HEK293 (cell line): ENCODE measurements at regions not wholly inside any gene's neighbourhood (a gene's known extent, or its start where the extent isn't known, plus 50 kb on each side); places are given as distances from the start of the nearest gene placed in this dataset.

Experiments used
- CTCF ChIA-PET: fragments of 350-600 bp; formaldehyde crosslinking; extraction: SDS; loops from one replicate; lab custom pipeline; 2021; ENCODE audit warnings: antibody characterized with exemption; lab: Yijun Ruan, JAX
- POLR2A ChIA-PET: fragments of 300-600 bp; formaldehyde crosslinking; extraction: SDS; loops from one replicate; lab custom pipeline; 2020; ENCODE audit warnings: antibody characterized with exemption, inconsistent platforms; lab: Yijun Ruan, JAX
- H3K27ac ChIP-seq: fragments of 200-500 bp; sonication (Bioruptor generic); 2 replicates; pipeline ENCODE4 v1.5.1; 2014; ENCODE audit warnings: low read depth, low read length, control low read depth, inconsistent platforms; ENCODE audit errors: extremely low read depth
- H3K36me3 ChIP-seq, 2 experiments: fragments of 200-500 bp in 1 of 2; sonication (Bioruptor generic) in 1 of 2; 1 replicate in 1 of 2; 2 replicates in 1 of 2; pipeline ENCODE4 v1.5.1; 2014 to 2017; ENCODE audit warnings: inconsistent platforms in 2 of 2, low read length in 2 of 2; ENCODE audit not compliant: control insufficient read depth in 2 of 2, insufficient read depth in 1 of 2
- H3K4me1 ChIP-seq: fragments of 200-500 bp; sonication (Bioruptor generic); 2 replicates; pipeline ENCODE4 v1.5.1; 2014; ENCODE audit warnings: mild to moderate bottlenecking, low read length, inconsistent platforms; ENCODE audit not compliant: control insufficient read depth, insufficient read depth
- H3K4me3 ChIP-seq: 2 replicates; pipeline ENCODE4 v1.5.1; 2011; ENCODE audit warnings: low read depth, mild to moderate bottlenecking, control low read depth, low read length, moderate library complexity
- H3K9me3 ChIP-seq: fragments of 200-500 bp; sonication (Bioruptor generic); 2 replicates; pipeline ENCODE4 v1.5.1; 2014; ENCODE audit warnings: low read depth, low read length, inconsistent platforms; ENCODE audit not compliant: control insufficient read depth, insufficient read depth
- OVOL3 ChIP-seq: fragments of 450-650 bp; formaldehyde crosslinking; IDR thresholded peaks from 2 replicates; pipeline ENCODE4 v1.5.1; 2016; ENCODE audit warnings: missing biosample characterization, missing genetic modification characterization
- PRDM4 ChIP-seq: fragments of 450-650 bp; formaldehyde crosslinking; IDR thresholded peaks from 2 replicates; pipeline ENCODE4 v1.5.1; 2017; ENCODE audit warnings: missing biosample characterization, missing genetic modification characterization
- SALL2 ChIP-seq: fragments of 450-650 bp; formaldehyde crosslinking; IDR thresholded peaks from 2 replicates; pipeline ENCODE4 v1.5.0; 2017; ENCODE audit warnings: missing biosample characterization, mild to moderate bottlenecking, missing genetic modification characterization, borderline replicate concordance
- SCRT2 ChIP-seq: fragments of 450-650 bp; formaldehyde crosslinking; IDR thresholded peaks from 2 replicates; pipeline ENCODE4 v1.5.1; 2016; ENCODE audit warnings: missing biosample characterization, missing genetic modification characterization
- SP7 ChIP-seq: fragments of 450-650 bp; formaldehyde crosslinking; IDR thresholded peaks from 2 replicates; pipeline ENCODE4 v1.5.1; 2016; ENCODE audit warnings: missing biosample characterization, missing genetic modification characterization
- ZFHX2 ChIP-seq: fragments of 450-650 bp; formaldehyde crosslinking; conservative IDR thresholded peaks from 2 replicates; pipeline ENCODE4 v1.5.1; 2016; ENCODE audit warnings: missing biosample characterization, missing genetic modification characterization
- ZNF114 ChIP-seq: fragments of 450-650 bp; formaldehyde crosslinking; IDR thresholded peaks from 2 replicates; pipeline ENCODE4 v1.5.0; 2017; ENCODE audit warnings: missing biosample characterization, missing genetic modification characterization
- ZNF133 ChIP-seq: fragments of 450-650 bp; formaldehyde crosslinking; IDR thresholded peaks from 2 replicates; pipeline ENCODE4 v1.5.1; 2016; ENCODE audit warnings: missing biosample characterization, missing genetic modification characterization
- ZNF174 ChIP-seq: fragments of 450-650 bp; formaldehyde crosslinking; IDR thresholded peaks from 2 replicates; pipeline ENCODE4 v1.5.0; 2017; ENCODE audit warnings: missing biosample characterization, mild to moderate bottlenecking, missing genetic modification characterization
- ZNF211 ChIP-seq: fragments of 450-650 bp; formaldehyde crosslinking; IDR thresholded peaks from 2 replicates; pipeline ENCODE4 v1.5.1; 2016; ENCODE audit warnings: low read depth, missing biosample characterization, missing genetic modification characterization
- ZNF26 ChIP-seq: fragments of 450-650 bp; formaldehyde crosslinking; IDR thresholded peaks from 2 replicates; pipeline ENCODE4 v1.5.1; 2016; ENCODE audit warnings: missing biosample characterization, missing genetic modification characterization
- ZNF311 ChIP-seq: fragments of 450-650 bp; formaldehyde crosslinking; IDR thresholded peaks from 2 replicates; pipeline ENCODE4 v1.5.1; 2017; ENCODE audit warnings: missing biosample characterization, missing genetic modification characterization, borderline replicate concordance
- ZNF37A ChIP-seq: fragments of 450-650 bp; IDR thresholded peaks from 2 replicates; pipeline ENCODE4 v1.5.1; 2018; ENCODE audit warnings: missing biosample characterization, missing genetic modification characterization
- ZNF521 ChIP-seq: fragments of 450-650 bp; formaldehyde crosslinking; IDR thresholded peaks from 2 replicates; pipeline ENCODE4 v1.5.1; 2017; ENCODE audit warnings: missing biosample characterization, mild to moderate bottlenecking, missing genetic modification characterization
- ZNF549 ChIP-seq: fragments of 450-650 bp; IDR thresholded peaks from 2 replicates; pipeline ENCODE4 v1.5.1; 2018; ENCODE audit warnings: missing biosample characterization, missing genetic modification characterization, mild to moderate bottlenecking, inconsistent platforms, moderate library complexity
- ZNF621 ChIP-seq: fragments of 450-650 bp; formaldehyde crosslinking; IDR thresholded peaks from 2 replicates; pipeline ENCODE4 v1.5.1; 2017; ENCODE audit warnings: missing biosample characterization, missing genetic modification characterization
- TF ChIP-seq, protein P1 (sequence below): fragments of 450-650 bp; formaldehyde crosslinking; optimal IDR thresholded peaks from 2 replicates; pipeline ENCODE3; 2016; ENCODE audit warnings: missing biosample characterization, mild to moderate bottlenecking, missing genetic modification characterization
- TF ChIP-seq, protein P2 (sequence below): fragments of 450-650 bp; formaldehyde crosslinking; IDR thresholded peaks from 2 replicates; pipeline ENCODE4 v1.5.1; 2016; ENCODE audit warnings: missing biosample characterization, missing genetic modification characterization
- TF ChIP-seq, protein P3 (sequence below): fragments of 450-650 bp; formaldehyde crosslinking; IDR thresholded peaks from 2 replicates; pipeline ENCODE4 v1.5.1; 2016; ENCODE audit warnings: missing biosample characterization, missing genetic modification characterization

- TF ChIP-seq, protein P1, sequence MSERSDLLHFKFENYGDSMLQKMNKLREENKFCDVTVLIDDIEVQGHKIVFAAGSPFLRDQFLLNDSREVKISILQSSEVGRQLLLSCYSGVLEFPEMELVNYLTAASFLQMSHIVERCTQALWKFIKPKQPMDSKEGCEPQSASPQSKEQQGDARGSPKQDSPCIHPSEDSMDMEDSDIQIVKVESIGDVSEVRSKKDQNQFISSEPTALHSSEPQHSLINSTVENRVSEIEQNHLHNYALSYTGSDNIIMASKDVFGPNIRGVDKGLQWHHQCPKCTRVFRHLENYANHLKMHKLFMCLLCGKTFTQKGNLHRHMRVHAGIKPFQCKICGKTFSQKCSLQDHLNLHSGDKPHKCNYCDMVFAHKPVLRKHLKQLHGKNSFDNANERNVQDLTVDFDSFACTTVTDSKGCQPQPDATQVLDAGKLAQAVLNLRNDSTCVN (tag by site-specific recombination): no peak
- TF ChIP-seq, protein P2, sequence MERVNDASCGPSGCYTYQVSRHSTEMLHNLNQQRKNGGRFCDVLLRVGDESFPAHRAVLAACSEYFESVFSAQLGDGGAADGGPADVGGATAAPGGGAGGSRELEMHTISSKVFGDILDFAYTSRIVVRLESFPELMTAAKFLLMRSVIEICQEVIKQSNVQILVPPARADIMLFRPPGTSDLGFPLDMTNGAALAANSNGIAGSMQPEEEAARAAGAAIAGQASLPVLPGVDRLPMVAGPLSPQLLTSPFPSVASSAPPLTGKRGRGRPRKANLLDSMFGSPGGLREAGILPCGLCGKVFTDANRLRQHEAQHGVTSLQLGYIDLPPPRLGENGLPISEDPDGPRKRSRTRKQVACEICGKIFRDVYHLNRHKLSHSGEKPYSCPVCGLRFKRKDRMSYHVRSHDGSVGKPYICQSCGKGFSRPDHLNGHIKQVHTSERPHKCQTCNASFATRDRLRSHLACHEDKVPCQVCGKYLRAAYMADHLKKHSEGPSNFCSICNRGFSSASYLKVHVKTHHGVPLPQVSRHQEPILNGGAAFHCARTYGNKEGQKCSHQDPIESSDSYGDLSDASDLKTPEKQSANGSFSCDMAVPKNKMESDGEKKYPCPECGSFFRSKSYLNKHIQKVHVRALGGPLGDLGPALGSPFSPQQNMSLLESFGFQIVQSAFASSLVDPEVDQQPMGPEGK: no peak
- no peak for TF ChIP-seq ZNF521 (tag by site-specific recombination)
- no peak for TF ChIP-seq ZNF133 (tag by site-specific recombination)
- no peak for TF ChIP-seq ZNF549
- TF ChIP-seq ZNF174 (tag by site-specific recombination): no peak
- no peak for TF ChIP-seq ZFHX2 (tag by site-specific recombination)
- TF ChIP-seq ZNF621: no peak
- TF ChIP-seq ZNF311 (tag by site-specific recombination): no peak
These were observed 469.3 kb downstream of the LRIG3 start (continued) for GRCh38 chr12:58450868-58451482.

- POLR2A ChIA-PET: no interaction called here
- Histone ChIP-seq H3K4me3 (no peak overlapping the region), H3K36me3 (no peaks in the 10 kb centered on the region), H3K9me3 (no peaks in the 10 kb centered on the region), H3K27ac (no peak overlapping the region)
- CTCF ChIA-PET: no interaction called here
- TF ChIP-seq OVOL3 (tag by site-specific recombination): no peak
- TF ChIP-seq SCRT2: no peak
- TF ChIP-seq SALL2 (tag by site-specific recombination): no peak
- TF ChIP-seq ZNF114 (tag by site-specific recombination): no peak
- no peak for TF ChIP-seq SP7 (tag by site-specific recombination)
- TF ChIP-seq ZNF133 (tag by site-specific recombination): no peak
- no peak for TF ChIP-seq PRDM4 (tag by site-specific recombination)
- TF ChIP-seq ZNF26 (tag by site-specific recombination): no peak
- no peak for TF ChIP-seq ZNF37A (tag by site-specific recombination)
- TF ChIP-seq, protein P3, sequence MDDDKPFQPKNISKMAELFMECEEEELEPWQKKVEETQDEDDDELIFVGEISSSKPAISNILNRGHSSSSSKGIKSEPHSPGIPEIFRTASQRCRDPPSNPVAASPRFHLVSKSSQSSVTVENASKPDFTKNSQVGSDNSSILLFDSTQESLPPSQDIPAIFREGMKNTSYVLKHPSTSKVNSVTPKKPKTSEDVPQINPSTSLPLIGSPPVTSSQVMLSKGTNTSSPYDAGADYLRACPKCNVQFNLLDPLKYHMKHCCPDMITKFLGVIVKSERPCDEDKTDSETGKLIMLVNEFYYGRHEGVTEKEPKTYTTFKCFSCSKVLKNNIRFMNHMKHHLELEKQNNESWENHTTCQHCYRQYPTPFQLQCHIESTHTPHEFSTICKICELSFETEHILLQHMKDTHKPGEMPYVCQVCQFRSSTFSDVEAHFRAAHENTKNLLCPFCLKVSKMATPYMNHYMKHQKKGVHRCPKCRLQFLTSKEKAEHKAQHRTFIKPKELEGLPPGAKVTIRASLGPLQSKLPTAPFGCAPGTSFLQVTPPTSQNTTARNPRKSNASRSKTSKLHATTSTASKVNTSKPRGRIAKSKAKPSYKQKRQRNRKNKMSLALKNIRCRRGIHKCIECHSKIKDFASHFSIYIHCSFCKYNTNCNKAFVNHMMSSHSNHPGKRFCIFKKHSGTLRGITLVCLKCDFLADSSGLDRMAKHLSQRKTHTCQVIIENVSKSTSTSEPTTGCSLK (tag by site-specific recombination): no peak
- TF ChIP-seq ZNF211: no peak
- TF ChIP-seq, all 188 proteins: peak for 0
- H3K4me1 ChIP-seq: no peaks in the 10 kb centered on the region
These were observed 467.8 kb downstream of the LRIG3 start for GRCh38 chr12:58452546-58452945.
